KBM-7 (cell line): ENCODE measurements at regions not wholly inside any gene's neighbourhood (a gene's known extent, or its start where the extent isn't known, plus 50 kb on each side); places are given as distances from the start of the nearest gene placed in this dataset.

ENCODE experiments used
- DNase-seq: peaks from one replicate; pipeline ENCODE4 v3.0.0-alpha.2; 2015
- in situ Hi-C: fragments of 300-500 bp; cut with MboI; formaldehyde crosslinking; loops from 2 replicates; pipeline ENCODE4 v1.14.3; 2020; ENCODE audit warnings: low sequenced_read_pairs, low pct_unique_long_range_greater_than_20kb, mixed read lengths

DNA sequence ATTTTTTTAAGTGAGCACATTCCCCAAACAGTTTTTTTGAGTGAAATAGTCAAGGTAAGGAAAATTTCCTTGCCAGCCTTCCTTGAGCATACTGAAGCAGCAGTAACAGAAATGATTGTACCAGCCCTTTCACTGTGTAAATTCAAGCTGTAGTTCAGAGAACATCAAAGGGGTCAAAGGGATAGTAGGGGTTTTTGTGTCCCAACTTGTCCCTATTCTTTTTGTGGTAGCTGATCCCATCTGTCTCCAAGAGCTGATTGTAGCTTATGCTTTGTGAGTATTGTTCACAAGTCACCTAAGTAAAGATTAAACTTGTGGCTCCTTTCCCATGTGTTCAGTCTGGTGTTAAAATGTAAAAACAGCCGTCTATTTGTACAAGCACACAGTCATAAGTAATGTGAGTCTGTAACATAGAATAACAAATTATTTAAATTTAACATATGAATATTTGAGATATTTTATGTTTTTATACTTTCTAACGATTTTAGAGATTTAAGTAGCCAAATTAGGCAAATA lies 185.0 kb downstream of the CENPW start:
- no peak for DNase-seq
- in situ Hi-C loops, result no loop called here

DNA sequence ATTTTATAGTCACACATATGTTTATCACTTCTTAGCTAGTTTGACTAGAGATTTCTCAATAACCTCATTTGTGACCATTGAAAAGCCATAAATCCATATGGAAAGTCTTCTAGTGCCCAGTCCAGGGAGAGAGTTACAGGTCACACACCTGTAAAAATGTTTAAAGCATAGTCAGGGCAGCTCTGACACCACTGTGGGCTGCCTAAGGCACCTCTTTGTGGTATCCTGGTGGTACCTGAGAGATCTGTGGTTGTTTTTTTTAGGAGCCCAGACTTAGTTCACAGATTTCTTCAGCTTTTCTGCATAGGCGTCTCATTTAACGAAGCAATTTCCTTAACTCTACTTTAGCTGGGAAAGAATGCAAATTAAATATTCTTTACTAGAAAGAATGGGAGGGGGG lies 186.6 kb downstream of the CENPW start:
- DNase-seq, result no peak
- in situ Hi-C loops, result no loop called here

DNA sequence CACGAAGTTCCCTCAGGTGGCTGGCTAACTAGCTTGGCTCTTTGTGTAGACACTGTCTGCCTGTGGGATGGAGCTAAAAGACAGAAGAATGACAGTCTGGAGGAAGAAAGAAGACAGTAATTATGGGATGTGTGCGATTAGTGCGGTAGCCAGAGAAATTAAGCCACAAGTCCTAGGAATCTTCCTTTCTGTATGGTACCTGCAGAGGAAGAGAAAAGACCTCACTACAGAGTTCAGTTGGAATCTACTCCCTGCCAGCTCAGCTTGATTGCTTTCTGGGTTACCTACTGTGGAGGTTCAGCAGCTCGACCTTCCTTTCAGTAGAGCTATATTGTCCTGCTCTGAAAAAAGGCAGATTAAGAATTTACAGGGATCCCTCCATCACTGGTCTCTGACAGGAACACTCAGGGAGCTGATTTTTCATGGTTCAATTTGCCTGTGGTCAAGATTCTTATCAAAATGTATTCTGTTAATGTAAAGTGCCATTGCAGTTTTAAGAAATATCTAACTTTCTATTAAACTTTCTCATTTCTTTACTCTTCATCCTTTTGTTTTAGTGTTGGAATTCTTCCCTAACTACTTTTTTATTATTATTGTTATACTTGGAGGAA lies 187.2 kb downstream of the CENPW start:
- in situ Hi-C loops, result no loop called here
- no peak for DNase-seq

DNA sequence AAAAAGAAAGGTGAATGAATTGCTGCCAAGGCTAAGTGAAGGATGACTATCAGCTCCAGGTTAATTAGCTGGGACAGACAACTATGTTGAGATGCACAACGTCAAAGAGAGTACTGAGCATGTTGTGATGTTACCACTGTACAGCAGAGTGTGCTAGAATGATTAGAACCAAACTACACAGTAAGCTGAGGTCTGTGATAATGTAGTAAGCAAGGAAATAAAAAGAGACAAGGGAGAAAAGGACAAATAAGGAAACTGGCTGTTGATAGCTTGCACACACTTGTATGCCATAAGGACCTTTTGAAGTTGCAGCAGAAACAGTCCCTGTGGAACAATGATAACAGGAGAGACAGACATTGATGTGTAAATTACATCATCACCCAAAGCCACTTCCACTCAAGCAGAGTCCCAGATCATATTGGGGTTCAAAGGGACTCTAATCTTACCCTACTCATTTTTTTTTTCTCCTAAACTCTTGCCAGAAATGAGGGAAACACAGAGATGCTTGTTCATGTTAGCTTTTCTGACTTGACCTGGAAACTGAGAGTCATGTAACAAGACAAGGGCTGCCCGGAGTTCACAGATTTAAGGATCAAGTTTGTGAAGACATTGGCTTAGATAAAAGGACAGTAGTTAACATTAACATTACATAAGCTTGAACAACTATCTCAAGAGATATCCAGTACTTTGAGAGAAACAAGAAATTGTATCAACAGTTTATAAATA lies 189.9 kb downstream of the CENPW start:
- no peak for DNase-seq
- in situ Hi-C loops, result no loop called here

DNA sequence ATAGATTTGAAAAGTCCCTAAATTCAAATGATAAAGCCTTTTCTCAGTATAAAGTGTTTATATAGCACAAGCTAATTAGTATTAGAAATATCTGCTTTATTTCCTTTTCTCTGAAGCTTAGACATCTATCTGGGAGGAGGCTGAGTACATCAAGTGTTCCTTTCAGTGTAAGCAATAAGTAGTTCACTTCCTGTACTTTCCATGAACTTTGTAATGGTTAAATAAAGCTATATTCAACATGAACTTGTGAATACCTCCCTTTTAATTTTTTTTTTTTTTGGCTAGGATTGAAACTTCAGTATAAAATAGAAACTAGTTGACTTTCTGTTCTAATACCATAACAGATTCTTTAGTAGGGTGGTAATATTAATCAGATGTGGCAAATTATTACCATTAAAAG lies 190.9 kb downstream of the CENPW start:
- no peak for DNase-seq
- in situ Hi-C loops, result no loop called here

DNA sequence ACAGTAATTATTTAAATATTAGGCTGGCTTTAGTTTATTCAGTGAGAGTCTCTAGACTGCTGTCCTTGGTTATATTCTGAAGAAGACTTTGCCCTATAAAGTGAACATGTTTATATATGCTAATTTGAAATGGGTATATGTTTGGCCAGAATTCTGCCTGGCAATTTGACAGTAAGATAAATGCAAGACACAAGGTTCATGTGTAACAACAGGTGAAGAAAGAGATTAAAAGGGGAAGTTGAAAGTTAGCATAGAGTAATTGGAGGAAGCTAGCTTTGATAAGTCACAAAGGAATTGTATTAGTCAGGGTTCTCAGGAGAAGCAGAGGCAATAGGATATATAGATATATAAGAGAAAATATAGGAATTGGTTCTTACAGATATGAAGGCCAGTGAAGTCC lies 191.4 kb downstream of the CENPW start:
- DNase-seq, result no peak
- in situ Hi-C loops, result no loop called here

DNA sequence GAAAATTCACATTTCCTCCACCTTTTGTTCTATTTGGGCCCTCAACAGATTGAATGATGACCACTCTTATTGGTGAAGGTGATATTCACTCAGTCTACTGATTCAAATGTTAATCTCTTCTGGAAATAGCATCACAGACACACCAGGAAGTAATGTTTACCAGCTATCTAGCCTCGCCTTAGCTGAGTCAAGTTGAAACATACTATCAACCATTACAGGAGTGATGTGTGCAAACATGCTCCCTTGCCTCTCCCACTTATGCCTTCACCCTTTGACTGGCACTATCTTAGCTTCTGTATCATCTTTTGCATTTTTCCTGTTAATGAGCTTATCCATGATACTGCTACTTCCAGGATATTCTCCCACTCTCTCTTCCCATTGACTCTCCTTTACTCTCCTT lies 191.9 kb downstream of the CENPW start:
- DNase-seq, result no peak

DNA sequence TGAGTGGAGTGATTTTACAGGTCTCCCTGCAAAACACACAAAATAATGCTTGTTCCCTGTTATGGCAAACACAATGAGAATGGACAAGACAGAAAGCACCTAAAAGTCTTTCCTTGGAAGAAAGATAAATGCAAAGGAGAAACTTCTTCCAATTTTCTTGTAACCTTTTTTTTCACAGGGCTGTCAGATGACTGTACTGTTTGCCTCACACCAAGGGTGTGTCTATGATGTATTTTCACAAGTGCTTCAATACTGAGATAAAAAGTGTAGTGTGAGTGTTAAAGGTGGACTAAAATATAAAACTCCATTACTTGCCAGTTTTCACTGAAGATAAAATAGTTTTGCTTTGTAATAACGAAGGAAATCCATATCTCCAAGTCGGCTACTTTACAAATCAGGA lies 194.5 kb downstream of the CENPW start:
- DNase-seq, result no peak
- in situ Hi-C loops, result no loop called here

More for the DNA sequence above, 191.9 kb downstream of the CENPW start:
- in situ Hi-C loops, result no loop called here

DNA sequence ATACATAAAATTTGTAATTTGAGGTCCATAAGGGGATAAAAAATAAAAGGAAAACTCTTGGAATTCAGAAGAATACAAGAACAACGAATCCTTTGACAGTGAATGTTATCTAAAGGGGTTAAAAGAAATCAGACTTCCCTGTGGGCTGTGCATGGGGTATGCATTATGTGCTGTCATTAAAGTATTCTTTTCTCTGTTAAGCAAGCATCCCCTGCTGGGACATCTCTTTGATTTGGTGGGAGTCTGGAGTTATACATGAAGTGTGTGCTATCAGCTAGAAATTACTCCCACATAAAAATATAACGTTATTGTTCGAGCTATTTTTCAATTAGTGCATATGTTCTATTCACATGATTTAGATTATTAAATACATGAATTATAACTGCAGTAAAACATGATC lies 195.2 kb downstream of the CENPW start:
- in situ Hi-C loops, result no loop called here
- no peak for DNase-seq

DNA sequence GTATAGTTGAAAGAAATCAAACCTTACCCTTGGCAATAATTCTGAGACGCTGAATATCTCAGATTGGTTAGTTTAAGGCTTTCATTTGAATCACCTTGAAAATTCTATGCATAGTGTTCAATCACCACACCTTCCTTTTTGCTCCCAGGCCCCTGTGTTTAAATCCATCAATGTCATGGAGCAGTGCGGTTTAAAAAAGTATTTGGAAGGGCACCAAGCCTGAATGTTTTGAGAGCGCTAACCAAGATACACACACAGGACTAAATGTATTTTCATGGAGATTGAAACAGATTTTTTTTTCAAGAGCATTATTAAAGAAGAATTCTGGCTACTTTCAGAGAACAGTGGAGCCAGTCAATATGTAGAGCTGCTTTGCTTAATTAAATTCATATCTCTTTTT lies 195.7 kb downstream of the CENPW start:
- DNase-seq, result no peak
- in situ Hi-C loops, result no loop called here

DNA sequence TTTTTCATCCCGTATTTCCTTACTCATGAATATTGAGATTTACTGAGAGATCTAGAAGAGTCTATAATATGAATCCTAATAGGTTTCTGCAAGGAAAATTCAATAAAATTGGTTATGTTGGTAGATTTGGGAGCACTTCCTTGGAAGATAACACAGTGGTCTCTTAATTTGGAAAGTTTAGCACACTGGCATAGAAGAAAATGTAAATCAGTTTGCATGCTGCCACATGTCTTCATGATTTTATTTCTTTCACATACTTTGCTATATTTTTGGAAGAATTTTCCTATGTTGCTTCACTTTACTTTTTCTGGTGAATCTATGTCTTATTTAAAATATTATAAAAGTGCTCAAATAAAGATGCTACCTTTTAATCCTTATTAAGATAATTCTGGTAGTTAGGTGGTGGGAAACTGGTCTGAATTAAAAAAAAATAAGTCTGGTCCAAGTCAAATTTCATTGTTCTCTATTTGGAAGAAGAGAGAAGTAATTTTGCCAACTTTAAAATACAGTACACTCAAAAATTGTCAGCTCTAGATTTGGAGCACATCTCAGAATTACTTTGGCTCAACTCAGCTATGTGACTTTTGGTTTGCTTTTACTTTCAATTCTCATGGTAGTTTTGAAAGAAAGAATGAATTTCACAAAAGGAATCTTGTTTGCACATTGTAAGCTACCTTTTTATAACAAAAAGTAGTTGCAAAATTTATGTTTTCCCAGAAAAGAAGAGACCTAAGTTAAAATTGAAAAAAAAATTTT lies 197.3 kb downstream of the CENPW start:
- in situ Hi-C loops, result no loop called here
- no peak for DNase-seq

DNA sequence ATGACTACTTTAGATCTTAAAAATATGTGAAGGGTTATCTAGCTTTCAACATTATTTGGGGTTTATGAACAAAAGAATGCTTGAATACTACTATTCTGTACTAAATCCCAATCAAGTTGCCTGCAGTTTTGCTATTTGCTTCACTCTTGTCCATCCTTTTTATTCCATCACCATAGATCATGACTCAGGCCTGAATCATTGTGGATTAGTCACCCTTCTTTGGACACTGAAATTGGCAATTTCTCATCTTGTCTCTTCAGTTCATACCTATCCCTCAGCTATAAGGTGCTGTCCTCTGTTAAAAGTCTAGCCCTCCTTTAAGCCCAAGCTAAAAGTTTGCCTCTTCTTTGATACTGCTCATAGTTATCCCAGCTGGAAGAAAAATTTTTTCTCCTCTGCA lies 199.1 kb downstream of the CENPW start:
- DNase-seq, result no peak
- in situ Hi-C loops, result no loop called here

DNA sequence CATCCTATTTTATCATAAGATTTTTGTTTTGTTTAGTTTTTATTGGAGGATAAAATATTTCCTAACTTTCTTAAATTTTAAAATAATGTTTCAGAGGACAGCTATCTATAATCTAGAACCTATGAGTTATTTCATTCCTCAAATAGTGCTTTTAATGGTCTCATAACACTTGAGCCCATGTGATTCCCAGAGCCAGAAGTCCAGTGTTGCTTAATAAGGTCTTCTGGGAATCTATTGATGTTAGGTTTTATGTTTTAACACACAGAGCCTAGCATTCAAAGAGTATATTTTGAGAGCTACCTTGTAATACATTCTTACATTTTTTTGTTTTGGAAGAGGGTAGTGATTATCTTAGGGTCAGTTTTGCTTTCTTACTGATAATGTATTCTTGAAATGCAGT lies 200.2 kb downstream of the CENPW start:
- in situ Hi-C loops, result no loop called here
- DNase-seq, result no peak

DNA sequence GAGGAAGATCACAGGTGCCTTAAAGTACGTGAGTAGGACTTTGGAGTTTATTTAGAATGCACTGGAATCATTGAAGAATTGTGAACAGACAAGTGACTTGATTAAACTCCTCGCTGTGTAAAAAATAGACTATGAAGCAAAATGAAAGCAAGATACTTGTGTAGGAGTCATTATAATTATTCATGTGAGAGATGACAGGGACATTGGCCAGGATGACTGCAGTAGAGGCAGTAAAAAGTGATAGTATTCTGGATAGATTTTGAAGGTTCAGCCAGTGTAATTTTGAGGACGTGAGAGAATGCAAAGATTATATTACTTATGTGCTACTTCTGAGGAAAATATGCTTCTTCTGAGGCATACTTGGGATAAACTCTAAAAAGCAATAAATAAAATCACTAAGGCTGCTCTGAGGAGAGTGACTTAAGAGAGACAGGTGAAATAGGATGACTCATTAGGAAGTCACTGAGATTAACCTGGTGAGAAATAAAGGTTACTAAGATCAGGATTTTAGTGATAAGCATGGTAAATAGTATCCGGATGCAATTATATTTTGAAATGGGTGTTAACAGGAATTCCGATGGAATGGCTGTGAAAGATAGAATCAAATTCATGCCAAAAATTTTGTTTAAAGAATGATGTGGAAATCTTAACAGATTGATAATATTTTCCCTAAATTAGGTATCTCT lies 202.0 kb downstream of the CENPW start:
- in situ Hi-C loops, result no loop called here
- DNase-seq, result no peak

DNA sequence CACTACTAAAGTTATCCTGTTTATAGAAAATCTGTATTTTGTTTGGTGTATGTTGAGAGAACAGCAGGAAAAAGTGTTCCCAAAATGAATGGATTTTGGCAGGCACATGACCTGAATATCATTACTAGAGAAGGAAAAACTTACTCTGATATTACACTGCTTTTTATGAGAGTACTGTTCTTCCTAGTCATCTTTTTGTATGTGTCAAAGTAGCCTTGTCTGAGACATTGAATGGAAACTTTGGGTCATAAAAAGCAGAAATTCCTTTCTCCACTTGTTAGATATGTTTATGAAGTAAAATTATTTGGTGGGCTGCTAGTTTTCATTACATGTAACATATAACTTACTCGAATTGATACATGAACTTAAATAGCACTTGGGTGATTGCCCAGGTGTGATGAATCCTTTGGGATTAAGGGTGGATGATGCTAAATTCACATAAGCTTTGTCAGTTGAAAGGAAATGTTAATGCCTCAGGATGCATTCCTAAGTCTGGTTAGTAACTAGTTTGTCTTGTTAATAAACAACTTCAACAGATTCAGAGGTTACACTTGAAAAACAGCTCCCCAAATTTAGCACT lies 206.7 kb downstream of the CENPW start:
- no peak for DNase-seq
- in situ Hi-C loops, result no loop called here

DNA sequence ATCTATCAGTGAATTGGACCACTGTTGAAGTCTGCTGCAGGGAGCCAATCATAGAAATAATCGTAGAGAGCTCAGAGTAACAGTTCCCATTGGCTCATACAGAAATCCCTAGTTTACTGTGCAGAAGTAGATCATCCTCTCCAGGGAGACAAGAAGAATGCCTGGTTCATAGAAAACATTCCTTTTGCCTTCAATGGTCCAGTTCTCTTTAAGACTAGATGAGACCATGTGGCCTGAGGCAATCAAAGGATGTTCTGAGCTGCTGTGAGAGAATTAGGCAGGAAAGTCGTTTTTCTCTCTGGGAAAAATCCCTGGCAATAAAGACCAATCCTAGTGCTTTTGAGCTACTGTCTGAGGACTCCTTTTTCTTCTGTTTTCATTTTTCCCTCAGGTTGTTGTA lies 208.4 kb downstream of the CENPW start:
- in situ Hi-C loops, result no loop called here
- no peak for DNase-seq

DNA sequence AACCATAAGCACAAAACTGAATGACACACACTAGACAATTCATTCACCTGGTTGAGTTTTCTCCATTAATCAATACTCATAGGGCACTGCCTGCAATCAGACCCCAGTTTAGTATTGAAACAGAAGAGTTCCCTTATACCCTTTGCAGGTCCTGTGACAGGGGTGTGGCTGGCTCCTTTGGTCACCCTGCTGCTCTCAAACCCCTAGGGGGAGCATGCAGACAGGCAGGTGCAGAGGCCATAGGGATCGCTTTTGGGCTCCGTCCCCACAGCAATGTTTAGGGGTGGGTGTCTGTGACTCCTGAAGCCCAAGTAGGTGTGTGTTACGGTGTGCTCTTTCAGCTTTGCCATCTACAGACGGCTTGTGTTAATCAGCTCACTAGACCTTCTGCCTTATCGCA lies 210.4 kb downstream of the CENPW start:
- in situ Hi-C loops, result no loop called here
- no peak for DNase-seq

DNA sequence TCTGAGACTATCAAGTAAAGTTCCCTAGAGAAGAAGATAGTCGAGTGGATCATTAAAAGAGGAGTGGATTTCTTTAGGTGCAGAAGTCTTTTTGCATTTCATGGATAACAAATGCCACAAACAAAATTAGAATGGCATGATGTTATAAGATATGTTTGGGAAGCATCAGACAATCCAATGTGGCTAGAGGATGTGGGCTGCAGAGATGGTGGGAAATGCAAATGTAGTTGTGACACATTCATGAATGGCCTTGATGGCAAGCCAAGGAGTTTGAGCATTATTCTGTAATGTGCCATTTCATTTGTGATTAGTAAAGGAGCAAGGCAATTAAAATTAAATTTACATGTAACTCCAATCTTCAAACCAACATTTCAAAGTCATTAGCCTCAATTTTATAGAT lies 211.9 kb downstream of the CENPW start:
- in situ Hi-C loops, result no loop called here
- no peak for DNase-seq

DNA sequence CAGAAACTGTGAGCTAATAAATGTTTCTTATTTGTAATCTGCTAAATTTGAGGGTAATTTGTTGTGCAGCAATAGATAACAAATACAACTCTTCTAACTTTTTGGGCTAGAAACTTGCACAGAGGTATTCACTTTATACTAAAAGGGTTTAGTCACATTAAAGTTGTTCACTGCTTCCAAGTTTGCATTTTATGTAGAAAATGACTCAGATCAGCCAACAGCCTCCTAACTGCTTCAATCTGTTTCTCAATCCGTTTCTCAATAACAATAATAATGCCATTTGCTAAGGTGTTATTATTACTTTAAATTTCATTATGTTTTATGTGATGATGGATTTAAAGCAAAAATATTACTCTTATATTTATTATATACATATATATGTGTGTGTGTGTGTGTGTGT lies 213.9 kb downstream of the CENPW start:
- no peak for DNase-seq
- in situ Hi-C loops, result no loop called here
